GM21423 (cell line): ENCODE measurements at regions not wholly inside any gene's neighbourhood (a gene's known extent, or its start where the extent isn't known, plus 50 kb on each side); places are given as distances from the start of the nearest gene placed in this dataset.

ENCODE experiments used
- ATAC-seq: cut with Tn5 transposase; IDR thresholded peaks from one replicate; pipeline ENCODE4 v1.9.1; 2021; ENCODE audit warnings: mild to moderate bottlenecking, moderate library complexity; ENCODE audit not compliant: unreplicated experiment

GRCh38 chr3:111338059-111338698 lies 203.8 kb upstream of the CD96 start:
- peak; percentile 47 for ATAC-seq

GRCh38 chr3:111339017-111339416 lies 203.0 kb upstream of the CD96 start:
- ATAC-seq: no peak

- no peak for ATAC-seq
Measured at GRCh38 chr3:111351334-111351733, 190.7 kb upstream of the CD96 start.

GRCh38 chr3:111352585-111352984 lies 189.4 kb upstream of the CD96 start:
- no peak for ATAC-seq

GRCh38 chr3:111359261-111360030 lies 182.6 kb upstream of the CD96 start:
- no peak for ATAC-seq

GRCh38 chr3:111362381-111363009 lies 179.5 kb upstream of the CD96 start:
- no peak for ATAC-seq

GRCh38 chr3:111366515-111366914 lies 175.5 kb upstream of the CD96 start:
- no peak for ATAC-seq

- no peak for ATAC-seq
Measured at GRCh38 chr3:111368056-111368455, 173.9 kb upstream of the CD96 start.

- ATAC-seq: no peak
Measured at GRCh38 chr3:111369958-111370357, 172.0 kb upstream of the CD96 start.

- ATAC-seq: no peak
Measured at GRCh38 chr3:111373239-111373638, 168.8 kb upstream of the CD96 start.

GRCh38 chr3:111373861-111374260 lies 168.1 kb upstream of the CD96 start:
- ATAC-seq: no peak

- ATAC-seq: no peak
Measured at GRCh38 chr3:111385971-111386495, 156.0 kb upstream of the CD96 start.

GRCh38 chr3:111392894-111393398 lies 149.1 kb upstream of the CD96 start:
- no peak for ATAC-seq

GRCh38 chr3:111412656-111413055 lies 129.3 kb upstream of the CD96 start:
- ATAC-seq: no peak

GRCh38 chr3:111414531-111414930 lies 127.5 kb upstream of the CD96 start:
- no peak for ATAC-seq

- no peak for ATAC-seq
Measured at GRCh38 chr3:111415018-111415417, 127.0 kb upstream of the CD96 start.

- no peak for ATAC-seq
Measured at GRCh38 chr3:111418391-111418790, 123.6 kb upstream of the CD96 start.

GRCh38 chr3:111428301-111428700 lies 113.7 kb upstream of the CD96 start:
- no peak for ATAC-seq

GRCh38 chr3:111434941-111435622 lies 106.9 kb upstream of the CD96 start:
- ATAC-seq: no peak

GRCh38 chr3:111438283-111438682 lies 103.7 kb upstream of the CD96 start:
- ATAC-seq: no peak

- ATAC-seq: no peak
Measured at GRCh38 chr3:111454551-111454950, 87.4 kb upstream of the CD96 start.
